ENCODE measurements at regions not wholly inside any gene's neighbourhood (a gene's known extent, or its start where the extent isn't known, plus 50 kb on each side); places are given as distances from the start of the nearest gene placed in this dataset.

GRCh38 chr7:112990624-112991023 lies 96.0 kb downstream of the GPR85 start:
- no peak overlapping the region for H3K4me3 ChIP-seq (ENCODE audit: low read depth, low read length)
- DNase-seq (ENCODE audit: low read depth): no peak
- no peak for TF ChIP-seq CTCF (IDR thresholded peaks at IDR 0.05; ENCODE audit: control insufficient read depth, extremely low read depth, insufficient read depth)

- DNase-seq (ENCODE audit: low read depth): no peak
- no peak overlapping the region for H3K4me3 ChIP-seq (ENCODE audit: low read depth, low read length)
- TF ChIP-seq CTCF (IDR thresholded peaks at IDR 0.05; ENCODE audit: control insufficient read depth, extremely low read depth, insufficient read depth): no peak
Observed at GRCh38 chr7:112989531-112989930, 97.1 kb downstream of the GPR85 start.

GRCh38 chr7:112987171-112987570 lies 99.5 kb downstream of the GPR85 start:
- no peak for DNase-seq (ENCODE audit: low read depth)
- no peak overlapping the region for H3K4me3 ChIP-seq (ENCODE audit: low read depth, low read length)
- TF ChIP-seq CTCF (IDR thresholded peaks at IDR 0.05; ENCODE audit: control insufficient read depth, extremely low read depth, insufficient read depth): no peak

- no peak overlapping the region for H3K4me3 ChIP-seq (ENCODE audit: low read depth, low read length)
- DNase-seq (ENCODE audit: low read depth): no peak
- TF ChIP-seq CTCF (IDR thresholded peaks at IDR 0.05; ENCODE audit: control insufficient read depth, extremely low read depth, insufficient read depth): no peak
Observed at GRCh38 chr7:112986256-112987031, 100.2 kb downstream of the GPR85 start.

- H3K4me3 ChIP-seq (ENCODE audit: low read depth, low read length): no peak overlapping the region
- TF ChIP-seq CTCF (IDR thresholded peaks at IDR 0.05; ENCODE audit: control insufficient read depth, extremely low read depth, insufficient read depth): no peak
- no peak for DNase-seq (ENCODE audit: low read depth)
Observed at GRCh38 chr7:112985377-112985987, 101.1 kb downstream of the GPR85 start.

GRCh38 chr7:112982441-112983063 lies 104.1 kb downstream of the GPR85 start:
- no peak for DNase-seq (ENCODE audit: low read depth)
- no peak for TF ChIP-seq CTCF (IDR thresholded peaks at IDR 0.05; ENCODE audit: control insufficient read depth, extremely low read depth, insufficient read depth)
- no peak overlapping the region for H3K4me3 ChIP-seq (ENCODE audit: low read depth, low read length)
